Suprapubic skin (tissue), 4 donors: ENCODE measurements at regions not wholly inside any gene's neighbourhood (a gene's known extent, or its start where the extent isn't known, plus 50 kb on each side); places are given as distances from the start of the nearest gene placed in this dataset.

Source experiments
- EP300 ChIP-seq: sonication (generic); formaldehyde crosslinking; IDR thresholded peaks from one replicate; pipeline ENCODE4 v1.6.1; 2017; ENCODE audit warnings: antibody characterized with exemption
- POLR2A ChIP-seq, 2 donors: fragments of 450-650 bp; IDR thresholded peaks; one replicate each; pipeline ENCODE4 v1.6.1; 2017; ENCODE audit warnings: antibody characterized with exemption in 2 of 2, mild to moderate bottlenecking in 2 of 2, moderate library complexity in 2 of 2
- POLR2AphosphoS5 ChIP-seq, 3 donors: sonication (generic); formaldehyde crosslinking; IDR thresholded peaks; one replicate each; pipeline ENCODE4 v1.6.1; 2017; ENCODE audit warnings: antibody characterized with exemption in 3 of 3
- TF ChIP-seq, protein P1 (sequence below), 2 donors: fragments of 200-600 bp in 1 of 2; fragments of 450-650 bp in 1 of 2; sonication (generic) in 1 of 2; IDR thresholded peaks; one replicate each; pipeline ENCODE4 v1.5.1; 2016 to 2019; ENCODE audit warnings: antibody characterized with exemption in 2 of 2, mild to moderate bottlenecking in 1 of 2, moderate library complexity in 1 of 2

DNA sequence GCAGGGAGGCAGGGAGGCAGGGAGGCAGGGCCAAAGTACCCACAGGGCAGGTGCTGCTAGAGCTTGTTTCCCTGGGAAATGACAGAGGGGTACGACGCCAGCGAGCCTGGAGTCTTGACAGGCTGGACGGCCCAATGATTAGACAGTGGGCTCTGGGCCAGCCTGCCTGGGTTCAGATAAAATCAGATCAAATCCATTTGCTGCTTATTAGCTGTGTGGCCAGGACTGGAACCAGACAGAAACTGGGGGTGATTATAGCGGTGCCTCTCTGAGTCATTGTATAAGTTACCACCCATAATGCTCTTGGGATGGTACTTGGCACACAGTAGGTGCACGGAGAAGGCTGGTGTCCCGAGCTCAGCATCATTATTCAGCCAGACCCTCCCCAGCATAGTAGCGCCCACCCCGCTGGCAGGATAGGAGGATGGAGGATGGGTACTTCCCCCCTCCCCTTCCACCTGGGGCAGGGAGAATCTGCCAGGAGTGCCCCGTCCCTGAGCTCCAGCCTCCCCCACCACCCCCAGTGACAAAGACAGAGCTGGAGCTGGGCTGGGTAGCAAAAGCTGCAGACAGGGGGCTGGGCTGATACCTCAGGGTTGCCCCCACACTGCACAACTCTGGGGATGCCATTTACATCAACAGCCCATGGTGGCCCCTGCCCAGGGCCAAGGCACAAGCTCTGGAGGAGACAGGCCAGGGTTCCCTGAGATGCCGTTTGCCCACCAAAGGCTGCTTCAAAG lies 77.6 kb upstream of the TNRC6C start:
- TF ChIP-seq, protein P1, sequence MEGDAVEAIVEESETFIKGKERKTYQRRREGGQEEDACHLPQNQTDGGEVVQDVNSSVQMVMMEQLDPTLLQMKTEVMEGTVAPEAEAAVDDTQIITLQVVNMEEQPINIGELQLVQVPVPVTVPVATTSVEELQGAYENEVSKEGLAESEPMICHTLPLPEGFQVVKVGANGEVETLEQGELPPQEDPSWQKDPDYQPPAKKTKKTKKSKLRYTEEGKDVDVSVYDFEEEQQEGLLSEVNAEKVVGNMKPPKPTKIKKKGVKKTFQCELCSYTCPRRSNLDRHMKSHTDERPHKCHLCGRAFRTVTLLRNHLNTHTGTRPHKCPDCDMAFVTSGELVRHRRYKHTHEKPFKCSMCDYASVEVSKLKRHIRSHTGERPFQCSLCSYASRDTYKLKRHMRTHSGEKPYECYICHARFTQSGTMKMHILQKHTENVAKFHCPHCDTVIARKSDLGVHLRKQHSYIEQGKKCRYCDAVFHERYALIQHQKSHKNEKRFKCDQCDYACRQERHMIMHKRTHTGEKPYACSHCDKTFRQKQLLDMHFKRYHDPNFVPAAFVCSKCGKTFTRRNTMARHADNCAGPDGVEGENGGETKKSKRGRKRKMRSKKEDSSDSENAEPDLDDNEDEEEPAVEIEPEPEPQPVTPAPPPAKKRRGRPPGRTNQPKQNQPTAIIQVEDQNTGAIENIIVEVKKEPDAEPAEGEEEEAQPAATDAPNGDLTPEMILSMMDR (IDR thresholded peaks at IDR 0.05) = no peak
- TF ChIP-seq POLR2AphosphoS5 (IDR thresholded peaks at IDR 0.05) = no peak
- TF ChIP-seq POLR2A (IDR thresholded peaks at IDR 0.05) = no peak
- TF ChIP-seq EP300 = no peak
